SK-N-MC (cell line): ENCODE measurements at regions not wholly inside any gene's neighbourhood (a gene's known extent, or its start where the extent isn't known, plus 50 kb on each side); places are given as distances from the start of the nearest gene placed in this dataset.

ENCODE experiments used
- DNase-seq: peaks from one replicate; pipeline ENCODE4 v3.0.0-alpha.2; 2011; ENCODE audit warnings: low read depth, low spot score
- H3K27ac ChIP-seq: fragments of 200-600 bp; sonication (generic); 2 replicates; pipeline ENCODE4 v1.5.1; 2016; ENCODE audit warnings: mixed run types
- H3K36me3 ChIP-seq: fragments of 200-600 bp; sonication (generic); 2 replicates; pipeline ENCODE4 v1.6.1; 2017; ENCODE audit warnings: antibody characterized with exemption, low read length, mixed read lengths; ENCODE audit not compliant: insufficient read depth
- H3K4me3 ChIP-seq: fragments of 200-600 bp; sonication (generic); 2 replicates; pipeline ENCODE4 v1.5.1; 2016
- H3K9ac ChIP-seq: fragments of 200-600 bp; sonication (generic); 2 replicates; pipeline ENCODE4 v1.8.0; 2017; ENCODE audit warnings: mixed run types, mixed read lengths; ENCODE audit not compliant: insufficient read length
- H3K9me3 ChIP-seq: fragments of 200-600 bp; sonication (generic); 2 replicates; pipeline ENCODE4 v1.6.1; 2017; ENCODE audit warnings: low read depth, mild to moderate bottlenecking, antibody characterized with exemption, low read length, moderate library complexity, mixed read lengths
- EZH2 ChIP-seq: fragments of 200-600 bp; sonication (generic); IDR thresholded peaks from one replicate; pipeline ENCODE4 v1.6.1; 2017; ENCODE audit warnings: antibody characterized with exemption
- FOXP2 ChIP-seq: optimal IDR thresholded peaks from 2 replicates; pipeline ENCODE3; 2011; ENCODE audit warnings: mild to moderate bottlenecking, moderate library complexity; ENCODE audit not compliant: insufficient read depth; ENCODE audit errors: extremely low read length, control extremely low read depth
- POLR2AphosphoS5 ChIP-seq: IDR thresholded peaks from 2 replicates; pipeline ENCODE4 v1.6.1; 2012; ENCODE audit warnings: mild to moderate bottlenecking, low read depth, low read length, borderline replicate concordance

DNA sequence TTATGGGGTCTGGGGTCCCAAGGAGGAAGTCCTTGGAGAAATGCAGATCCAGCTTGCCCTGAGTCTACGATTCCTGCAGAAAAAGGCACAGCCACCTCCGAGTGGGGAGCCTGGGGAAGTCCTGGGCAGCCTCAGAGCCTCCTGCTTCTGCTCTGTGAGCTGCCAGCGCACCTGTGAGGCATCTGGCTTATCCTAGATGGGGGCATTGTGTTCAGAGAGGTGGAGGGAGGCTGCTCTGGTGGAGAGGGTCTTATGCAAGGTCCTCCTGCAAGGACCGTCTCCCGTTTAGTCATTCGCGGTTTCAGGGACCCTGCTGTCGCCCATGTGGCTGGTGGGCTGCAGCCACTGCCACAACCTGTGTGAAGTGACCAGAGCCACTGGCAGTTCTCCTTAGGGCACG is 53.0 kb upstream of the PRMT8 start:
- TF ChIP-seq POLR2AphosphoS5 (no peak), EZH2 (no peak), FOXP2 (no peak)
- H3K9ac ChIP-seq = no peak overlapping the region
- no peak overlapping the region for H3K27ac ChIP-seq
- no peaks in the 10 kb centered on the region for H3K9me3 ChIP-seq
- H3K36me3 ChIP-seq = no peaks in the 10 kb centered on the region
- no peak for DNase-seq
- no peak overlapping the region for H3K4me3 ChIP-seq

GRCh38 chr12:3438401-3438800 is 52.6 kb upstream of the PRMT8 start:
- no peaks in the 10 kb centered on the region for H3K9me3 ChIP-seq
- TF ChIP-seq POLR2AphosphoS5 = no peak
- no peak for TF ChIP-seq EZH2
- TF ChIP-seq FOXP2 = no peak
- H3K9ac ChIP-seq = no peak overlapping the region
- H3K36me3 ChIP-seq = no peaks in the 10 kb centered on the region
- H3K27ac ChIP-seq = no peak overlapping the region
- no peak for DNase-seq
- H3K4me3 ChIP-seq = no peak overlapping the region
